HCT116 (cell line): ENCODE measurements at regions not wholly inside any gene's neighbourhood (a gene's known extent, or its start where the extent isn't known, plus 50 kb on each side); places are given as distances from the start of the nearest gene placed in this dataset.

ENCODE experiments used
- CEBPB ChIP-seq: IDR thresholded peaks from 2 replicates; pipeline ENCODE4 v1.6.1; 2012; ENCODE audit warnings: low read depth
- EGR1 ChIP-seq: IDR thresholded peaks from 2 replicates; pipeline ENCODE4 v1.6.1; 2012; ENCODE audit warnings: low read depth
- EZH2 ChIP-seq: fragments of 200-600 bp; sonication (generic); IDR thresholded peaks from 2 replicates; pipeline ENCODE4 v1.6.1; 2017; ENCODE audit warnings: antibody characterized with exemption, mixed run types
- POLR2A ChIP-seq: IDR thresholded peaks from 2 replicates; pipeline ENCODE4 v1.7.0; 2011; ENCODE audit warnings: borderline replicate concordance; ENCODE audit not compliant: insufficient read depth, insufficient read length; ENCODE audit errors: extremely low read depth
- POLR2AphosphoS5 ChIP-seq: IDR thresholded peaks from 2 replicates; pipeline ENCODE4 v1.6.1; 2011; ENCODE audit warnings: mild to moderate bottlenecking, low read depth, low read length, moderate library complexity
- RAD21 ChIP-seq: IDR thresholded peaks from 2 replicates; pipeline ENCODE4 v1.6.1; 2012; ENCODE audit warnings: low read depth, mild to moderate bottlenecking
- SP1 ChIP-seq: IDR thresholded peaks from 2 replicates; pipeline ENCODE4 v1.6.1; 2012; ENCODE audit warnings: low read depth
- TF ChIP-seq, protein P1 (sequence below): IDR thresholded peaks from 2 replicates; pipeline ENCODE4 v1.6.1; 2012
- TF ChIP-seq, protein P2 (sequence below), 3 experiments: fragments of 200-600 bp in 1 of 3; sonication (generic) in 1 of 3; IDR thresholded peaks in 2 of 3; conservative IDR thresholded peaks in 1 of 3; 2 replicates each; pipeline ENCODE4 v1.5.1; 2012 to 2017; ENCODE audit warnings: low read depth in 2 of 3, low read length in 2 of 3, antibody characterized with exemption in 1 of 3, borderline replicate concordance in 1 of 3, control low read depth in 1 of 3, mild to moderate bottlenecking in 1 of 3, mixed read lengths in 1 of 3, mixed run types in 1 of 3, moderate library complexity in 1 of 3; ENCODE audit not compliant: insufficient read depth in 1 of 3
- TF ChIP-seq, protein P3 (sequence below): IDR thresholded peaks from 2 replicates; pipeline ENCODE4 v1.6.1; 2012; ENCODE audit warnings: low read depth

DNA sequence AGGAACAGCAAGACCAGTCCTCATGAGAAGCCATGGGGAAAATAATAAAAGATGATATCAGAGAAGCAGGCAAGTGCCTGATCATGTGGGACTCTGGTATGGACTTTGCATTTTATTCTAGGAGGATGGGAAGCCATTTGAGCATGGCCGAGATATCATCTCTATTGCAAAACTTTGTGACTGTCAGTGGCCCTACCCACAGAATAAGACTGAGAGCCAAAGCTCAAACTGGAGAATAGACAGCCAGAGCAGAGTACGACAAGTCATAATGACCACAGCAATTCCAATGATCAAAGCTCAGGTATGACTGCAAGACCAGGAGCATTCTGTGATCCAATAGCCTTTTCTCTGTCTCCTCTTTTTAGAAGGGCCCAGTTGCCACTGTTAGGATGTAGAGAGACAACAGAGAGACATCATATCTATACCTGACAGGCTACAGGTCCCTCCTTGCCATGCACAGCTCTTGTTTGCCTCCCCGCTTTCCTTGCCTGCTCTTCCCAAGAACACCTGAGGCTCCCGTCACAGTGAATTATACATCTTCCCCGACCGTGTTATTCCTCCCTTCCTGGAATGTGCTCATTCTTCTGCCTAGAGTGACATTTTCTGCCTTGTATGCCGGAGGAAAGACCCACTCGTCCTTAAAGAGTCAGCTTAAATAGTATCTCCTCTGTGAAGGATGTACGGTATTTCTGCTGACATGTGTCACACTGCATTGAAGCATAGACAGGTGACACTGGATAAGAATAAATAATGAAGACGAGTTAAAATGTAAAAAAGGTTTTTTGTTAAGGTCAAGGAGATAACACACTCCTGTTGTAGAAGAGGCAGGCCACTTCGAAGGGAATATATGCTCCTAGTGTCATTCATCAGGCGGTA, 248.7 kb upstream of the MAP3K1 start:
- TF ChIP-seq, protein P1, sequence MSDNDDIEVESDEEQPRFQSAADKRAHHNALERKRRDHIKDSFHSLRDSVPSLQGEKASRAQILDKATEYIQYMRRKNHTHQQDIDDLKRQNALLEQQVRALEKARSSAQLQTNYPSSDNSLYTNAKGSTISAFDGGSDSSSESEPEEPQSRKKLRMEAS = no peak
- TF ChIP-seq POLR2AphosphoS5 (no peak), RAD21 (no peak), EZH2 (no peak), CEBPB (no peak), POLR2A (no peak), SP1 (no peak), EGR1 (no peak)
- TF ChIP-seq, protein P2, sequence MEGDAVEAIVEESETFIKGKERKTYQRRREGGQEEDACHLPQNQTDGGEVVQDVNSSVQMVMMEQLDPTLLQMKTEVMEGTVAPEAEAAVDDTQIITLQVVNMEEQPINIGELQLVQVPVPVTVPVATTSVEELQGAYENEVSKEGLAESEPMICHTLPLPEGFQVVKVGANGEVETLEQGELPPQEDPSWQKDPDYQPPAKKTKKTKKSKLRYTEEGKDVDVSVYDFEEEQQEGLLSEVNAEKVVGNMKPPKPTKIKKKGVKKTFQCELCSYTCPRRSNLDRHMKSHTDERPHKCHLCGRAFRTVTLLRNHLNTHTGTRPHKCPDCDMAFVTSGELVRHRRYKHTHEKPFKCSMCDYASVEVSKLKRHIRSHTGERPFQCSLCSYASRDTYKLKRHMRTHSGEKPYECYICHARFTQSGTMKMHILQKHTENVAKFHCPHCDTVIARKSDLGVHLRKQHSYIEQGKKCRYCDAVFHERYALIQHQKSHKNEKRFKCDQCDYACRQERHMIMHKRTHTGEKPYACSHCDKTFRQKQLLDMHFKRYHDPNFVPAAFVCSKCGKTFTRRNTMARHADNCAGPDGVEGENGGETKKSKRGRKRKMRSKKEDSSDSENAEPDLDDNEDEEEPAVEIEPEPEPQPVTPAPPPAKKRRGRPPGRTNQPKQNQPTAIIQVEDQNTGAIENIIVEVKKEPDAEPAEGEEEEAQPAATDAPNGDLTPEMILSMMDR (IDR thresholded peaks at IDR 0.05 in 2 of 3, conservative IDR thresholded peaks at IDR 0.05 in 1 of 3; ENCODE audit: borderline replicate concordance in 1 of 3, insufficient read depth in 1 of 3, low read depth in 2 of 3, low read length in 2 of 3) = no peak
- TF ChIP-seq, protein P3, sequence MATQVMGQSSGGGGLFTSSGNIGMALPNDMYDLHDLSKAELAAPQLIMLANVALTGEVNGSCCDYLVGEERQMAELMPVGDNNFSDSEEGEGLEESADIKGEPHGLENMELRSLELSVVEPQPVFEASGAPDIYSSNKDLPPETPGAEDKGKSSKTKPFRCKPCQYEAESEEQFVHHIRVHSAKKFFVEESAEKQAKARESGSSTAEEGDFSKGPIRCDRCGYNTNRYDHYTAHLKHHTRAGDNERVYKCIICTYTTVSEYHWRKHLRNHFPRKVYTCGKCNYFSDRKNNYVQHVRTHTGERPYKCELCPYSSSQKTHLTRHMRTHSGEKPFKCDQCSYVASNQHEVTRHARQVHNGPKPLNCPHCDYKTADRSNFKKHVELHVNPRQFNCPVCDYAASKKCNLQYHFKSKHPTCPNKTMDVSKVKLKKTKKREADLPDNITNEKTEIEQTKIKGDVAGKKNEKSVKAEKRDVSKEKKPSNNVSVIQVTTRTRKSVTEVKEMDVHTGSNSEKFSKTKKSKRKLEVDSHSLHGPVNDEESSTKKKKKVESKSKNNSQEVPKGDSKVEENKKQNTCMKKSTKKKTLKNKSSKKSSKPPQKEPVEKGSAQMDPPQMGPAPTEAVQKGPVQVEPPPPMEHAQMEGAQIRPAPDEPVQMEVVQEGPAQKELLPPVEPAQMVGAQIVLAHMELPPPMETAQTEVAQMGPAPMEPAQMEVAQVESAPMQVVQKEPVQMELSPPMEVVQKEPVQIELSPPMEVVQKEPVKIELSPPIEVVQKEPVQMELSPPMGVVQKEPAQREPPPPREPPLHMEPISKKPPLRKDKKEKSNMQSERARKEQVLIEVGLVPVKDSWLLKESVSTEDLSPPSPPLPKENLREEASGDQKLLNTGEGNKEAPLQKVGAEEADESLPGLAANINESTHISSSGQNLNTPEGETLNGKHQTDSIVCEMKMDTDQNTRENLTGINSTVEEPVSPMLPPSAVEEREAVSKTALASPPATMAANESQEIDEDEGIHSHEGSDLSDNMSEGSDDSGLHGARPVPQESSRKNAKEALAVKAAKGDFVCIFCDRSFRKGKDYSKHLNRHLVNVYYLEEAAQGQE = no peak
